LNCaP clone FGC (cell line): ENCODE measurements at regions not wholly inside any gene's neighbourhood (a gene's known extent, or its start where the extent isn't known, plus 50 kb on each side); places are given as distances from the start of the nearest gene placed in this dataset.

ENCODE experiments used
- DNase-seq: peaks from one replicate; pipeline ENCODE4 v3.0.0-alpha.2; 2011; ENCODE audit warnings: low read depth
- H3K4me3 ChIP-seq: 2 replicates; pipeline ENCODE4 v1.5.1; 2011; ENCODE audit warnings: mild to moderate bottlenecking, low read depth, low read length, control low read depth
- CTCF ChIP-seq: IDR thresholded peaks from 2 replicates; pipeline ENCODE4 v1.5.1; 2012; ENCODE audit warnings: mild to moderate bottlenecking; ENCODE audit not compliant: control insufficient read depth, insufficient read depth; ENCODE audit errors: extremely low read depth

GRCh38 chr5:104706600-104706999 lies 1144.0 kb upstream of the NUDT12 start:
- TF ChIP-seq CTCF = no peak
- H3K4me3 ChIP-seq = no peak overlapping the region
- no peak for DNase-seq

DNA sequence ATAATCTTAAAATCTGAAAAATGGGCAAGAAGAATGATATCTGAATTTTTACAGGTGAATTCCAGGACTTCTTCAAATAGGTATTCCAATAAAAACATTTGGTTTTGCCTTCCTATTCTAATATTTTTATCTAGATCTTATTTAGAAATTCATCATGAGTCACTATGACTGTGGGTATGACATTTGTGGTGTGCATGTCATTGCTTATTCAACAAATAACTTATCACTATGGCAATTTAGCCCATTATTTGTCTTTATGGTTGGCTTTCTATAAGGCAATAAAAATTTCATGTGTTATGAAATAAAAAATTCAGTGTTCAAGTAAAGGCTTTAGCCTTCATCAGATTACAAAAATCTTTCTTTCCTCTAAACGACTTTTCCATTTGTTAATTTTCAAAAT lies 1139.6 kb upstream of the NUDT12 start:
- DNase-seq = no peak
- no peak for TF ChIP-seq CTCF
- H3K4me3 ChIP-seq = no peak overlapping the region

- no peak for TF ChIP-seq CTCF
- DNase-seq = no peak
- no peak overlapping the region for H3K4me3 ChIP-seq
These were observed 1136.8 kb upstream of the NUDT12 start for GRCh38 chr5:104699438-104699837.

- no peak for TF ChIP-seq CTCF
- no peak overlapping the region for H3K4me3 ChIP-seq
- peak; percentile 10 for DNase-seq
These were observed 1098.7 kb upstream of the NUDT12 start for GRCh38 chr5:104661256-104661655.

DNA sequence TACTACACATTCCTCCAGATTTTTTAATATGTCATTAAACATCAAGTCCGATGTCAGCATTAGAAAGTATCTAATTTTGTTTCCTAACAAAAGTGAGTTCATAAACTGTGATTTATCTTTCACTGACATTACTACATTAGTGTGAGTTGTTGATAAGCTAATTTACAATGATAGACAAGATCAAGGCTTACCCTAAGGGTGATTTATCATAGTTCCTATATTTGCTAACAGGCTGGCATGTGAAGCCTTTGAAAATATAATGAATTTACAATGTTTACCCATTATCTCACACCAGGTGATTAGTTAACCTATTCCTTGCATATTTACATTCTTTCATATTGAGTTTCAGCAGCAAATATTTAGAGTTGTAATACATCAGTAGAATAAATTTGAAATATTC lies 1096.9 kb upstream of the NUDT12 start:
- no peak for TF ChIP-seq CTCF
- DNase-seq = no peak

DNA sequence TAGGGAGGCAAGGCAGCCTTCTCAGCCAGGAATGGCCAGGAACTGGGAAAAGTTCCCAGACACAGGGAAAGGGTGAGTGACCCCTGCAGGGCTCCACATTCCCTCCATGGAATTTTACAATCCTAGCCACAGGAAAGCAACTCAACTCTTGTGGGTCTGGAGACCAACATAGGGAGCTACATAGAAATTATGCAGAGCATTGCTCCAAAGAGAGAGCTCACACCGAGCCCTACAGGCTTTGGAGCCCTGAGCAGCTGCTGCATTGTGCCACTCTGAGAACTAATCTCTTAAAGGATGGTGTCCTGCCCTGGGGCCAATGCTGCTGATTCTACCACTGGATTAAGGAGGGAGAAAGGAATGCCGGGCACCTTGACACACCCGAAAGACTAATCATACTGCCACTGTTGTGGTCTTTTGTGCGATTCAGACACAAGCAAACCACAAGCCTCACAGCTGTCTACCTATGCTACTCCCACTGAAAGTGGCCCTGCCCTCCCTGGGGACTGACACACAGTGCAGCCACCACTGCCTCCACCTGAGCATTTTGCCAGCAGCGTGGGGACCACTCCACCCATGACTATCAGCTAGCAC lies 1089.8 kb upstream of the NUDT12 start:
- TF ChIP-seq CTCF = no peak
- no peak overlapping the region for H3K4me3 ChIP-seq
- no peak for DNase-seq

More for the DNA sequence above, 1096.9 kb upstream of the NUDT12 start:
- H3K4me3 ChIP-seq = no peak overlapping the region
